ENCODE measurements at regions not wholly inside any gene's neighbourhood (a gene's known extent, or its start where the extent isn't known, plus 50 kb on each side); places are given as distances from the start of the nearest gene placed in this dataset.

GRCh38 chr5:126020770-126021169 is 402.4 kb upstream of the GRAMD2B start:
- TF ChIP-seq CTCF (IDR thresholded peaks at IDR 0.05) (no peak), POLR2A (IDR thresholded peaks at IDR 0.05) (no peak)

Data from lower leg skin (tissue), 3 donors.